HG03558 (cell line): ENCODE measurements at regions not wholly inside any gene's neighbourhood (a gene's known extent, or its start where the extent isn't known, plus 50 kb on each side); places are given as distances from the start of the nearest gene placed in this dataset.
"Not testable (repeated sequence)": the region's sequence is repeated elsewhere in the genome, so short reads cannot be mapped to it uniquely, and the experiment has no call there.

Source experiments
- ATAC-seq: cut with Tn5 transposase; IDR thresholded peaks from one replicate; pipeline ENCODE4 v1.9.1; 2021; ENCODE audit warnings: moderate number of reproducible peaks; ENCODE audit not compliant: unreplicated experiment; ENCODE audit errors: extremely low read depth

GRCh38 chr2:87555082-87555481 is 192.8 kb upstream of the PLGLB2 start:
- ATAC-seq: not testable (repeated sequence)

GRCh38 chr2:87559001-87559400 is 188.9 kb upstream of the PLGLB2 start:
- not testable (repeated sequence) for ATAC-seq

DNA sequence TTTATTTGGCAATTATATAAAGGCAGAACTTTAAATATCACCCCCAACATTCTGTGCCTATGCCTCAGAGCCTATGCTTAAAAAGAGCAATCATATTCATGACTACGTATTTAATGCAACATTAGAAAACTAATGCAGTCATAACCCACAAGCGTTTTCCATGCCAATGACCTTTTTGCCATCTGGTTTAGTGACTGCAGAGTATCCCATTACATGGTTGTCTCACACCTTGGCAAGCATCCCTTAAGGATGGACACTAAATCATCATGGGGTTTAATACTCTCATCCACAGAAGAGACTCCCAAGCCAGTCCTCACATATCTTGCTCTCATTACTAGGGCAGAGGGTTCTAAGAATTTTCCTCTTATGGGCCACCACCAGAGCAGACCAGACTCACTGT is 188.2 kb upstream of the PLGLB2 start:
- ATAC-seq: not testable (repeated sequence)

DNA sequence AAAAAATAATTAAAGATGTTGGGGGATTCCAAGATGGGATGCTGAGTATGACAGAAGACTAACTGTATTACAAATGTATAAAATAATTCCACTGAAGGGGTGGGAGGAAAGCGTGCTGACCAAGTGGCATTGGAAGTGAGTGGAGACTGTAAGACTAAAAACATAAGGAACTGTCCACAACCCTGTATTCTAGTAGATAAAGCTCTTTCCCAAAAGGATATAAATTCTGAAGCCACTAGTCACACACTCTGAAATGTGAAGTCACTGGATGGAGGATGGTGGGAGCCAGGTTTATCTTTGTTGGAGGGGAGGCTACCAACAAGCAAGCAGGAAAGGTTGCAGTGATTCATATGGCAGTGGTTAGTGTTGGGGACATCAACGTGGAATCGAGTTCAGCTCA is 182.8 kb upstream of the PLGLB2 start:
- ATAC-seq: not testable (repeated sequence)

DNA sequence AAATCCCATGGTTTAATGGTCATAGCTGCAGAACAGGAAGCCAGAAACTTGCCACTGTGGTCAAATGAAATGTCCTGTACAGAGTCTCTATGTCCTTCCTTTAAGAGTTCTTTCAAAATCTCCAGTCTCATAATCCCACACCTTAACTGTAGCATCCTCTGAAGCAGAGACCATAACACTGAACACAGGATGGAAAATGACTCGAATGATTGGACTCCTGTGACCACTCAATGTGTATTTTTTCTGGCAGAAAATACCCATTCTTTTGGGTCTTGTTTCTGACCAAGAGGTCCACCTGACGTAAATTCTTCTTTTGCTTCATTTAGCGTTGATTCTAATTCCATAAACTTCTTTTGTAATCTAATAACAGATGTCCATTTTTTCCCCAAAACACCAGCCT is 181.4 kb upstream of the PLGLB2 start:
- ATAC-seq: not testable (repeated sequence)

DNA sequence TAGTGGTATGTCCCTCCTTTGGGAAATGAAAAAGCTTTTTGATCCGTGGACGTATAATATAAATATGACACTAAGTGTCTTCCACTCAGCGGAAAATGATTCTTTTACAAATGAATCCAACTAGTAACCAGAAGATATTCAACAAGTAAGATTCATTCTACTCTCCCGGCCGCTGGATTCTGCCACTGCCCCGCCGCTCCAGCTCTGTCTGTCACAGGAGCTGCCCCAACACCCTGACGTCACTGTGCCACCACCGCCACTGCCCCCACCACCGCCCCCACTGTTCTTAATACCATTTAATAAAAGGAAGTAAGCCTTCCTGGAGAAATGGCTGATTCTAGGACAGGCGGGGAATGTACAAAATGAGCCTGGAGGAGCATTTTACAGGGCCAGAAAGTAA is 180.8 kb upstream of the PLGLB2 start:
- not testable (repeated sequence) for ATAC-seq

- ATAC-seq: not testable (repeated sequence)
Measured at GRCh38 chr2:87567912-87568311, 180.0 kb upstream of the PLGLB2 start.

GRCh38 chr2:87568554-87569278 is 179.2 kb upstream of the PLGLB2 start:
- ATAC-seq: not testable (repeated sequence)

- not testable (repeated sequence) for ATAC-seq
Measured at GRCh38 chr2:87569689-87570397, 178.0 kb upstream of the PLGLB2 start.

GRCh38 chr2:87571889-87572465 is 175.9 kb upstream of the PLGLB2 start:
- not testable (repeated sequence) for ATAC-seq

- not testable (repeated sequence) for ATAC-seq
Measured at GRCh38 chr2:87572906-87573305, 175.0 kb upstream of the PLGLB2 start.

GRCh38 chr2:87573386-87574192 is 174.3 kb upstream of the PLGLB2 start:
- ATAC-seq: not testable (repeated sequence)

DNA sequence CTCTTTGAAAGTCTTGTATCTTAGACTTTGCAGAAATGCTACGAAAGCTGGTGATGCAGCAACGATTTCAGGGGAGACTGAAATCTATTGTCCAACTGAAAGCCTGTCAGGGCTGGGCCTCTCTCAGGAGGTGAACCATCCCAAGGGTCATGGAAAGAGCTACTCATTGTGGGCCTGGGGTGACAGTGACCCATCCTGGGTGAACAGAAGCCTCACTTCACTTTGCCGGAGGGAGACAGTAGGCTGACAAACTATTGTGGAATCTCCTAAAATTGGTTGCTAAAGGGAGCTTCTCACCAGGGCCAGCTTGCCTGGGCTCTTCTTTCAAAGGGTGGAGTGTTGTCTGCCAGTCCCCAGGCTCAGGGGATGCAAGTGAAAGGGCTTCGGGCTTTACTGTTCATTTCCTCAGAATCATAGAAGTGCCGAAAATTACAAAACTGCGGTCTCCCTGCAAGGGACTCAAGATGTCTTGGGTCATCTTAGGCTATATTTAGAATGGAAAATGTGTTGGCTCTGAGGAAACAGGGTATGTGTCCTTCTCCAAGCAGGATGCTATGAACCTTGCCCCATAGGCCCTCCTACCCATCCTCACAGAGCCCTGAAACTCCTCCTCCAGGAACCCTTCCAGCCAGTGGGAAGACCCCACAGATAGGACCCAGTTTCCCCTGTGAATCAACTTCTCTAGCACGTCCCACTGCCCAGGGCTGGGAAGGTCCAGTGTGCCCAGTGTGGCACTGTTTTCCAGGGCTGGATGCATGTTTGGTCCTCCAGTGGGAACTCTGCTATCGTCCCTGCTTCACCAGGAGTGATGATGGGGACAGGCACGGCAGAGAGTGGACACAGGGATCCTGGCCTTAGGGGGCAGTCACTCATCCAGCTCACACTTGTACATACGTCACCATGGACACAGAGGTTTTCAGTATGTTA is 173.4 kb upstream of the PLGLB2 start:
- not testable (repeated sequence) for ATAC-seq

GRCh38 chr2:87575138-87575537 is 172.7 kb upstream of the PLGLB2 start:
- not testable (repeated sequence) for ATAC-seq

GRCh38 chr2:87577358-87577757 is 170.5 kb upstream of the PLGLB2 start:
- not testable (repeated sequence) for ATAC-seq

GRCh38 chr2:87582152-87582551 is 165.7 kb upstream of the PLGLB2 start:
- ATAC-seq: not testable (repeated sequence)

DNA sequence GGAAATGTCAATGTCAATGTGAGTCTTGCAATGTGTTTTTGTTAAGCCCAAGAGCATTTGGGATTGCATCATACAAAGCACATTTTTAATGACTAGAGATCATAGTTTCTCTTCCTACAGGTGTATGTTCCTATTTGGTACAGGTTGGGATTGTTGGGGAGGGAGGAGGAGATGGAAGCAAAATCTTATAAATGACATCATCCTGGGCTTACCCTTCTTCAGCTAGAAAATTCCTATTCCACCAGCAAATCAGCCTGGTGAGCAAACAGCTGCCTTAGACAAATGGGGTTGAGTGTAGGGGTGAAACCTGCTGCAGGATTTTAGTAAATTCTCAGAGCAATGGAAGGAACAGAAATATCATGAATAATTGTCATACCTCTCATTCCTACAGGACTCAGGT is 165.3 kb upstream of the PLGLB2 start:
- ATAC-seq: not testable (repeated sequence)

DNA sequence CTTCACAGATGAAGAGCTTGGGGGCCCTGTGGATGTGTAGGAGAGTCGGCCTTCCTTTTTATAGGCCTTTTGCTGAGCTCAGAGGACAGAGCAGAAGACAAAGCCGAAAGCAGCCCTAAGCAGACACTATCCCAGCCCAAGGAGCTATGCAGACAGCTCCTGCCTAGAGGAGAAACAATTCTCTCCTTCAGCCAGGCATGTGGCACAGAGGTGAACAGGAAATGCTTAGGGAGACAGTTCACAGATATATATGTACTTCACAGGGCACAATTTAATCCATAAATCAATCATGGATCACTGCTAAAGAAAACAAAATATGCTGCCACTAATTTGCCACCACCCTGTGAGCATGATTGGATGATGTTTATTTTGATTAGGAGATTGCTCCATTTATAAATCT is 164.5 kb upstream of the PLGLB2 start:
- not testable (repeated sequence) for ATAC-seq

DNA sequence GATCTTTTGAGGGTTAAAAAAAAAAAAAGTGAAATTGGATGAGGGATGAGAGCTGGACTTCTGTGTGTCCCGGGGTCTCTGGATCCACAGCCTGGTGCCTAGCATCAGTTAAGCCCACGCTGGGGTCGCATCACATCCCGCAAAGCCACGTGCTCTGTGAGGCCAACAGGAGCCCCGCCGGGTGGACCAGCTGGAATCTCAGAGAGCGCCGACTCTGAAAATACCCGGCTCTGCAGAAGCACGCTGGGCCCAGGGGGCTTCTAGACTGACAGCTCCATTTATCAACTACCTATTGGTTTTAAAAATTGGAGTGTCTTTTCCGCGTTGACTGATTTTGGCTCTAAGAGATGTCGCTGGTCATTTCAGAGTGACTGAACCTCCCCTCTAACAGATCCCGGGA is 164.1 kb upstream of the PLGLB2 start:
- not testable (repeated sequence) for ATAC-seq
